GM23248 (cell line): ENCODE measurements at regions not wholly inside any gene's neighbourhood (a gene's known extent, or its start where the extent isn't known, plus 50 kb on each side); places are given as distances from the start of the nearest gene placed in this dataset.

Experiments
- DNase-seq: peaks from one replicate; pipeline ENCODE4 v3.0.0-alpha.2; 2015
- H2AFZ ChIP-seq: fragments of 200-600 bp; sonication (generic); 2 replicates; pipeline ENCODE4 v1.6.1; 2016; ENCODE audit warnings: antibody characterized with exemption
- H3F3A ChIP-seq: fragments of 200-600 bp; sonication (generic); 2 replicates; pipeline ENCODE4 v1.6.1; 2016; ENCODE audit warnings: mild to moderate bottlenecking, antibody characterized with exemption, mixed run types; ENCODE audit not compliant: insufficient read depth
- H3K27ac ChIP-seq: fragments of 200-600 bp; sonication (generic); 2 replicates; pipeline ENCODE4 v1.5.1; 2016; ENCODE audit warnings: mild to moderate bottlenecking
- H3K27me3 ChIP-seq: fragments of 200-600 bp; sonication (generic); replicated peaks from 2 replicates; pipeline ENCODE4 v1.6.1; 2016; ENCODE audit warnings: mild to moderate bottlenecking; ENCODE audit not compliant: insufficient read depth
- H3K36me3 ChIP-seq: fragments of 200-600 bp; sonication (generic); 2 replicates; pipeline ENCODE4 v1.6.1; 2016; ENCODE audit warnings: low read depth, mild to moderate bottlenecking
- H3K4me1 ChIP-seq: fragments of 200-600 bp; sonication (generic); 2 replicates; pipeline ENCODE4 v1.6.1; 2016; ENCODE audit warnings: mild to moderate bottlenecking; ENCODE audit not compliant: insufficient read depth
- H3K4me2 ChIP-seq: fragments of 200-600 bp; sonication (generic); one replicate; pipeline ENCODE4 v1.6.1; 2016; ENCODE audit warnings: mild to moderate bottlenecking; ENCODE audit not compliant: unreplicated experiment
- H3K4me3 ChIP-seq: fragments of 200-600 bp; sonication (generic); 2 replicates; pipeline ENCODE4 v1.5.1; 2016; ENCODE audit warnings: mild to moderate bottlenecking
- H3K79me2 ChIP-seq: fragments of 200-600 bp; sonication (generic); 2 replicates; pipeline ENCODE4 v1.6.1; 2016; ENCODE audit warnings: mild to moderate bottlenecking; ENCODE audit not compliant: insufficient read depth
- H3K9ac ChIP-seq: fragments of 200-600 bp; sonication (generic); 2 replicates; pipeline ENCODE4 v1.6.1; 2016; ENCODE audit warnings: mild to moderate bottlenecking
- H3K9me2 ChIP-seq: fragments of 200-600 bp; sonication (generic); 2 replicates; pipeline ENCODE4 v1.6.1; 2016; ENCODE audit warnings: mixed run types, mild to moderate bottlenecking, moderate library complexity; ENCODE audit not compliant: insufficient read depth
- H3K9me3 ChIP-seq: fragments of 200-600 bp; sonication (generic); one replicate; pipeline ENCODE4 v1.6.1; 2017; ENCODE audit warnings: low read depth
- H4K20me1 ChIP-seq: fragments of 200-600 bp; sonication (generic); 2 replicates; pipeline ENCODE4 v1.6.0; 2016; ENCODE audit not compliant: insufficient read depth
- EZH2 ChIP-seq: fragments of 200-600 bp; sonication (generic); IDR thresholded peaks from 2 replicates; pipeline ENCODE4 v1.6.1; 2018; ENCODE audit warnings: antibody characterized with exemption, mild to moderate bottlenecking; ENCODE audit not compliant: insufficient read depth, poor library complexity, severe bottlenecking
- EZH2phosphoT487 ChIP-seq: fragments of 200-600 bp; sonication (generic); IDR thresholded peaks from 2 replicates; pipeline ENCODE4 v1.6.1; 2018; ENCODE audit warnings: antibody characterized with exemption, moderate library complexity, mild to moderate bottlenecking, low read depth; ENCODE audit not compliant: insufficient read depth
- WGBS, 2 experiments: methylation state at CpG; one replicate each; pipeline ENCODE4 v1.1.6; 2015 to 2017; ENCODE audit warnings: low lambda C conversion rate in 2 of 2, low coverage in 1 of 2; ENCODE audit errors: missing lambda C conversion rate in 2 of 2; 5-methylcytosine and 5-hydroxymethylcytosine counted together
- in situ Hi-C: fragments of 300-500 bp; cut with MboI; formaldehyde crosslinking; loops from 2 replicates; pipeline ENCODE4 v1.15.0; 2020

DNA sequence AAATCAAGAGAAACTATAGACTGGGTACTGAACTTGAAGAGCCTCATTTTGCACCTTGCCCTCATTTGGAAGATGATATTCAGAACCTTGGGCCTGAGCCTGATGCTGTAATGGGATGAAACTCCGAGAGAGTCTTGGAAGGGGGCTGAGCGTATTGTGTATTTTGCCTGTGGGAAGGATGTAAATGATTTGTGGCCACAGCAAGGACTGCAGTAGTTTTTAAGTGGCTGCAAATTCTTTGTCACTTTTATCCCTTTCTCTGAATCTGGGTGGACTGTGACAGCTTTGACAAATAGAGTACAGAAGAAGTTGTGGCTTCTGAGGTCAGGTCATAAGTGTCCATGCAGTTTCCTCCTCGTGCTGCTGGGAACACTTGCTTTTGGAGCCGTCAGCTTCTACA, 221.2 kb downstream of the ADRA2A start:
- H2AFZ ChIP-seq: peak overlapping the region; percentile 86
- peak overlapping the region; percentile 79 for H3K27ac ChIP-seq
- H3K9me3 ChIP-seq: no peaks in the 10 kb centered on the region
- no peaks in the 10 kb centered on the region for H3K27me3 ChIP-seq
- H3F3A ChIP-seq: peaks cover 13% of the 10 kb centered on the region; the same call in 1 of the 2 replicates
- no peak overlapping the region for H3K4me3 ChIP-seq
- in situ Hi-C loops: no loop called here
- WGBS, 2 experiments: 58 to 65% methylated on average over 4 of the region's 4 CpGs
- H3K36me3 ChIP-seq: no peaks in the 10 kb centered on the region
- no peaks in the 10 kb centered on the region for H4K20me1 ChIP-seq
- H3K4me1 ChIP-seq: peaks cover 20% of the 10 kb centered on the region
- H3K4me2 ChIP-seq: peak overlapping the region; percentile 25
- H3K79me2 ChIP-seq: no peaks in the 10 kb centered on the region
- DNase-seq: no peak
- peak overlapping the region; percentile 43 for H3K9ac ChIP-seq
- TF ChIP-seq EZH2 (no peak), EZH2phosphoT487 (no peak)
- H3K9me2 ChIP-seq: no peaks in the 10 kb centered on the region

DNA sequence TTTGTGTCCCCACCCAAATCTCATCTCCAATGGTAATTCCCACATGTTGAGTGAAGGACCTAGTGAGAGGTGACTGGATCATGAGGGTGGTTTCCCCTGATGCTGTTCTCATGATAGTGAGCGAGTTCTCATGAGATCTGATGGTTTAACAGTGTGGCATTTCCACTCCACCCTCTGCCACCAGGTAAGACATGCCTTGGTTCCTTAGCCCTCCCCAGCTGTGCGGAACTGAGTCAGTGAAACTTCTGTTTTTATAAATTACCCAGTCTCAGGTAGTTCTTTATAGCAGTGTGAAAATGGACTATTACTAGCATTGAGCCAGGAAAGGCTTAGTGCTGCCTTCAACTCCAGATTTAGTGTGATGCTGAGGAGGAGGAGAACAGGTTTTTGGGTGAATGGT, 222.2 kb downstream of the ADRA2A start:
- in situ Hi-C loops: no loop called here
- no peak for DNase-seq
- Histone ChIP-seq H3K27ac (no peak overlapping the region), H3K4me2 (no peak overlapping the region), H3K4me1 (peaks cover 20% of the 10 kb centered on the region), H3K79me2 (no peaks in the 10 kb centered on the region), H3K9me3 (no peaks in the 10 kb centered on the region), H3K36me3 (no peaks in the 10 kb centered on the region), H3K9ac (no peak overlapping the region), H3K9me2 (no peaks in the 10 kb centered on the region), H3K4me3 (no peak overlapping the region), H4K20me1 (no peaks in the 10 kb centered on the region), H2AFZ (no peak overlapping the region), H3F3A (peaks cover 13% of the 10 kb centered on the region; the same call in 1 of the 2 replicates), H3K27me3 (no peaks in the 10 kb centered on the region)
- TF ChIP-seq EZH2phosphoT487: no peak
- WGBS, 2 experiments: 85 to 90% methylated on average over 2 of the region's 2 CpGs

DNA sequence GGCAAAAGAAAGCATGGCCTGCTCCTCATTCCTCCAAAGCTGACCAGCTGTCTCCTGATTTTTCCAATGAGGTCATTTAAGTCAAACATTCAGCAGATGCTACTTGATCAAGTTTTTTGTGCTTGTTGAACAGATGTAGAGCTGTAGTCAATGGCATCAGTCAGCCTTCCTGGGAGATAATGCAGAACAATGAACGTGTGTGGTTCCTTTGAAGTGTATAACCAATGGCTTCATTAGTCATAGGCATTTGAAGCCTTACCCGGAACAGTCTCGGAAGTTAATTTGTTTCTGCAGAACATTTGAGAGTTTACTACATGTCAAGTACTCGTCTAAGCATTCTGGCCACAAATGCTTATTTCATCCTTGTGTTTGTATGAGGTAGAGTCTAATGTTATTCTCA, 227.1 kb downstream of the ADRA2A start:
- H3K27ac ChIP-seq: no peak overlapping the region

DNA sequence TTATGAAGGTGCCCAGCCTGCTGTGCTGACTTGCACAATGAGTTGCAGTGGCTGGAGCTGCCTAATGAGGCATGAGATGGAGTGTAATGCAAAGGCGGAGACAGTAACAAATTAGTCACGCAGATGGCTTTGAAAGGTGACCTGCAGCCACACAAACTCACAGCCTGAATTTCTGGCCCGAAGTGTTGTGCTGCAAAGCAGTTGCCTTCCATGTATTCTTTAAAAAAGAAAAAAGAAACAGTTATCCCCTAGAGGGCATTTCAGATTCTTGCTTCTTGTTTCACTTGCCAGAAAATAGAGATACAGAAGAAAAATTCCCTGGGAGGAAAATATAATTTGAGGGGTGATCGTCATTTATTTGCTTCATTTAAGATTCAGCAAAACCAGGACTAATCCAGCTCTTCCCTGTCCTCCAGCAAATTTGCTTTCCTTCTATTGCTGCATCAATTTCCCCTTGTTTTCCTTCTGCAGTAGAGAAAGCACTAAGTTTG, 239.9 kb downstream of the ADRA2A start:
- no peaks in the 10 kb centered on the region for H3K9me2 ChIP-seq
- no peak overlapping the region for H3K4me2 ChIP-seq
- 55 to 56% methylated on average over 4 of the region's 4 CpGs for WGBS, 2 experiments
- no peaks in the 10 kb centered on the region for H3K27me3 ChIP-seq
- DNase-seq: no peak
- H3K4me1 ChIP-seq: peaks cover 5% of the 10 kb centered on the region; the same call in 1 of the 2 replicates
- H3K79me2 ChIP-seq: no peaks in the 10 kb centered on the region
- 0 out of 2 replicates have a peak, but pooled peaks cover 4% of the 10 kb centered on the region for H4K20me1 ChIP-seq
- no peaks in the 10 kb centered on the region for H3K36me3 ChIP-seq
- no peak overlapping the region for H2AFZ ChIP-seq
- in situ Hi-C loops: no loop called here
- H3K9ac ChIP-seq: no peak overlapping the region
- no peaks in the 10 kb centered on the region for H3K9me3 ChIP-seq
- no peak overlapping the region for H3K27ac ChIP-seq
- H3K4me3 ChIP-seq: no peak overlapping the region
- no peaks in the 10 kb centered on the region for H3F3A ChIP-seq
- no peak for TF ChIP-seq EZH2phosphoT487
- TF ChIP-seq EZH2: no peak

More for the DNA sequence above, 227.1 kb downstream of the ADRA2A start:
- Histone ChIP-seq H3K4me3 (no peak overlapping the region), H2AFZ (no peak overlapping the region), H3K9me2 (no peaks in the 10 kb centered on the region), H4K20me1 (no peaks in the 10 kb centered on the region), H3K9me3 (no peaks in the 10 kb centered on the region), H3K4me2 (no peak overlapping the region), H3F3A (no peaks in the 10 kb centered on the region), H3K9ac (no peak overlapping the region), H3K36me3 (no peaks in the 10 kb centered on the region), H3K4me1 (no peaks in the 10 kb centered on the region), H3K27me3 (no peaks in the 10 kb centered on the region), H3K79me2 (no peaks in the 10 kb centered on the region)
- in situ Hi-C loops: no loop called here
- no peak for TF ChIP-seq EZH2
- no peak for TF ChIP-seq EZH2phosphoT487
- no peak for DNase-seq
- 24 to 33% methylated on average over 4 of the region's 4 CpGs for WGBS, 2 experiments

DNA sequence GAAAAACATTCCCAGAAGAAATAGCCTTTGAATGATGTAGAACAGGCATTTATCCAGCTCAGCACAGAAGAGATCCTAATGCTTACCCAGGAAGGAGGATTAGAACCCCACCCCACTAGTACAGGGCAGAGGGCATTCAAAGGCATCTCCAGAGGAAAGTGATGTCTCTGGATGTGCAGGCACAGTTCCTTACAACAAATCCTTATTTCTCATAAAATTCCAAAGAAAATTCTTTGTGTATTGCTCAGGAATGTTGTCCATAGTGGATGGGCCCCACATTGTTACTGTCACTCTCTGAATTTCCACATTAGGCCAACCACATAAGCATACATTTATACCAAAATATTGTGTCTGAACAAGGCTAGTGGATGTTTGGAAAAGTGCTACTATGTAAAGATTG, 243.0 kb downstream of the ADRA2A start:
- H3F3A ChIP-seq: no peaks in the 10 kb centered on the region
- H3K27me3 ChIP-seq: no peaks in the 10 kb centered on the region
- no peak overlapping the region for H3K27ac ChIP-seq
- H3K79me2 ChIP-seq: no peaks in the 10 kb centered on the region
- peak overlapping the region; percentile 9 for H3K4me2 ChIP-seq
- H3K9me2 ChIP-seq: no peaks in the 10 kb centered on the region
- DNase-seq: peak; percentile 17
- TF ChIP-seq EZH2phosphoT487: no peak
- TF ChIP-seq EZH2: no peak
- no peak overlapping the region for H3K4me3 ChIP-seq
- in situ Hi-C loops: no loop called here
- no peak overlapping the region for H2AFZ ChIP-seq
- no peaks in the 10 kb centered on the region for H3K9me3 ChIP-seq
- H4K20me1 ChIP-seq: 0 out of 2 replicates have a peak, but pooled peaks cover 4% of the 10 kb centered on the region
- no peak overlapping the region for H3K9ac ChIP-seq
- no peaks in the 10 kb centered on the region for H3K36me3 ChIP-seq
- H3K4me1 ChIP-seq: peaks cover 5% of the 10 kb centered on the region; the same call in 1 of the 2 replicates
